ENCODE measurements at regions not wholly inside any gene's neighbourhood (a gene's known extent, or its start where the extent isn't known, plus 50 kb on each side); places are given as distances from the start of the nearest gene placed in this dataset.

DNA sequence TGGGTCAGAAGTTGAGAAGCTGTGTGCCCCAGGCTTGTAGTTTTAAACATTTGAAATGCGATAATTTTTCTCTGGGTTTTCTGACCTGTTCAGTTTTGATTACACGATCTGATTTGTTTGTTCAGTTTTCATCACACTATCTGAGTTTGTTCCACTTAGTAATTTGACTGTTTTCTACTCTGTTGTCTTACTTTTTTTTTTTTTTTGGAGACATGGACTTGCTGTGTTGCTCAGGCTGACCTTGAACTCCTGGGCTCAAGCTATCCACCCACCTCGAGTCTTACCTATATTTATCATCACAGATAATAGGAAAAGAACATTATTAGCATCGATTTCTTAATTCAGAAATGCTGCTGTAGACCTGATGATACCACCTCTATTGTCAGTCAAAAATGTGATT is 379.1 kb downstream of the UTRN start:
- no peaks in the 10 kb centered on the region for H3K9me3 Mint-ChIP-seq (ENCODE audit: unreplicated experiment)
- H3K36me3 ChIP-seq (ENCODE audit: control insufficient read depth, insufficient read depth, low read length) = no peaks in the 10 kb centered on the region
- intact Hi-C loops (cut with micrococcal nuclease; ENCODE audit: unreplicated experiment) = no loop called here
- BruUV-seq (replicated peaks) = no TSS peak
- no peaks in the 10 kb centered on the region for H3K27me3 ChIP-seq (replicated peaks; ENCODE audit: control insufficient read depth, insufficient read depth, low read length)
- H3K4me3 Mint-ChIP-seq (ENCODE audit: unreplicated experiment) = no peak overlapping the region
- ChIA-PET POLR2A (no interaction called here), CTCF (no interaction called here)
- peaks cover 45% of the 10 kb centered on the region for H3K4me1 ChIP-seq
- H3K9me3 ChIP-seq = no peaks in the 10 kb centered on the region
- DNase-seq = no peak
- peaks cover 41% of the 10 kb centered on the region for H3K4me1 Mint-ChIP-seq (ENCODE audit: low read depth, unreplicated experiment)
- H3K27ac Mint-ChIP-seq (ENCODE audit: unreplicated experiment) = no peak overlapping the region
- H3K27me3 Mint-ChIP-seq (ENCODE audit: insufficient read depth, unreplicated experiment) = no peaks in the 10 kb centered on the region
- H3K4me3 ChIP-seq (ENCODE audit: low read depth, low read length) = no peak overlapping the region
- H3K36me3 Mint-ChIP-seq (ENCODE audit: insufficient read depth, unreplicated experiment) = peaks cover 30% of the 10 kb centered on the region
- TF ChIP-seq, protein P1, sequence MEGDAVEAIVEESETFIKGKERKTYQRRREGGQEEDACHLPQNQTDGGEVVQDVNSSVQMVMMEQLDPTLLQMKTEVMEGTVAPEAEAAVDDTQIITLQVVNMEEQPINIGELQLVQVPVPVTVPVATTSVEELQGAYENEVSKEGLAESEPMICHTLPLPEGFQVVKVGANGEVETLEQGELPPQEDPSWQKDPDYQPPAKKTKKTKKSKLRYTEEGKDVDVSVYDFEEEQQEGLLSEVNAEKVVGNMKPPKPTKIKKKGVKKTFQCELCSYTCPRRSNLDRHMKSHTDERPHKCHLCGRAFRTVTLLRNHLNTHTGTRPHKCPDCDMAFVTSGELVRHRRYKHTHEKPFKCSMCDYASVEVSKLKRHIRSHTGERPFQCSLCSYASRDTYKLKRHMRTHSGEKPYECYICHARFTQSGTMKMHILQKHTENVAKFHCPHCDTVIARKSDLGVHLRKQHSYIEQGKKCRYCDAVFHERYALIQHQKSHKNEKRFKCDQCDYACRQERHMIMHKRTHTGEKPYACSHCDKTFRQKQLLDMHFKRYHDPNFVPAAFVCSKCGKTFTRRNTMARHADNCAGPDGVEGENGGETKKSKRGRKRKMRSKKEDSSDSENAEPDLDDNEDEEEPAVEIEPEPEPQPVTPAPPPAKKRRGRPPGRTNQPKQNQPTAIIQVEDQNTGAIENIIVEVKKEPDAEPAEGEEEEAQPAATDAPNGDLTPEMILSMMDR (IDR thresholded peaks at IDR 0.05; ENCODE audit: insufficient read depth in 1 of 2, low read depth in 1 of 2, low read length in 1 of 2, severe bottlenecking in 1 of 2, unreplicated experiment in 1 of 2) = no peak

GRCh38 chr6:144664947-144665346 is 379.8 kb downstream of the UTRN start:
- DNase-seq = no peak
- TF ChIP-seq, protein P1 (IDR thresholded peaks at IDR 0.05; ENCODE audit: insufficient read depth in 1 of 2, low read depth in 1 of 2, low read length in 1 of 2, severe bottlenecking in 1 of 2, unreplicated experiment in 1 of 2) = no peak
- ChIA-PET POLR2A (interaction anchor here (0.6 kb wide), 1 partner anchor 1351 kb away, joined by 5 read pairs; no protein-coding TSS in a partner anchor), CTCF (no interaction called here)
- Mint-ChIP-seq H3K4me3 (ENCODE audit: unreplicated experiment) (no peak overlapping the region), H3K4me1 (ENCODE audit: low read depth, unreplicated experiment) (peaks cover 36% of the 10 kb centered on the region), H3K27me3 (ENCODE audit: insufficient read depth, unreplicated experiment) (no peaks in the 10 kb centered on the region), H3K9me3 (ENCODE audit: unreplicated experiment) (peaks cover 3% of the 10 kb centered on the region), H3K27ac (ENCODE audit: unreplicated experiment) (no peak overlapping the region), H3K36me3 (ENCODE audit: insufficient read depth, unreplicated experiment) (peaks cover 28% of the 10 kb centered on the region)
- H3K9me3 ChIP-seq = no peaks in the 10 kb centered on the region
- no peak overlapping the region for H3K4me3 ChIP-seq (ENCODE audit: low read depth, low read length)
- intact Hi-C loops (cut with micrococcal nuclease; ENCODE audit: unreplicated experiment) = no loop called here
- H3K36me3 ChIP-seq (ENCODE audit: control insufficient read depth, insufficient read depth, low read length) = no peaks in the 10 kb centered on the region
- BruUV-seq (replicated peaks) = no TSS peak
- H3K27me3 ChIP-seq (replicated peaks; ENCODE audit: control insufficient read depth, insufficient read depth, low read length) = no peaks in the 10 kb centered on the region
- peaks cover 39% of the 10 kb centered on the region for H3K4me1 ChIP-seq

DNA sequence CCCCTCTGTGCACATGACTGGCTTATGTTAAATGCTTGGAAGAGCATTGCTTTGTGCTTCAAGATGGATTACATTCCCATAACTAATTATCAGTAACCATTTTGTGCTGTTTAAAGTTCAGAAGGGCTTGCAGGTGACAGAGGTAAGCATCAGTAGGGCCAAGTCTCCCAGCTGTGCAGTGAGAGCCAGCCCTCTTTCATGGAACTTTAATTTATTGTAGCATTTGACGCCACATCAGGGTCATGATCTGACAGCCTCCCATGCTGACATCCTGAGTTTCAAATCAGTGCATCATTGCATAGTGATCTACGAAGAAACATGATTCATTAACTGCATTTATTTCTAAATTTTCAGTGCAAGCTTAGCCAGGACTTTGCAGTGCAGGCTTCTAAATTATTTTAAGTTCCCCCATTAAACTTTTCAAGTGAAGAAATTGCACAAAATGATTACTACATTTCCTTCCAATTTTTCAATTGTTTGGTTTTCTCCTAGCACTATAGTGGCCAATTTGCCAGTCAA is 380.9 kb downstream of the UTRN start:
- TF ChIP-seq, protein P1 (IDR thresholded peaks at IDR 0.05; ENCODE audit: insufficient read depth in 1 of 2, low read depth in 1 of 2, low read length in 1 of 2, severe bottlenecking in 1 of 2, unreplicated experiment in 1 of 2) = no peak
- Histone ChIP-seq H3K4me3 (ENCODE audit: low read depth, low read length) (no peak overlapping the region), H3K27me3 (replicated peaks; ENCODE audit: control insufficient read depth, insufficient read depth, low read length) (no peaks in the 10 kb centered on the region), H3K4me1 (peaks cover 28% of the 10 kb centered on the region), H3K36me3 (ENCODE audit: control insufficient read depth, insufficient read depth, low read length) (no peaks in the 10 kb centered on the region), H3K9me3 (no peaks in the 10 kb centered on the region)
- Mint-ChIP-seq H3K4me1 (ENCODE audit: low read depth, unreplicated experiment) (peaks cover 30% of the 10 kb centered on the region), H3K27me3 (ENCODE audit: insufficient read depth, unreplicated experiment) (no peaks in the 10 kb centered on the region), H3K27ac (ENCODE audit: unreplicated experiment) (no peak overlapping the region), H3K9me3 (ENCODE audit: unreplicated experiment) (peaks cover 13% of the 10 kb centered on the region), H3K4me3 (ENCODE audit: unreplicated experiment) (no peak overlapping the region), H3K36me3 (ENCODE audit: insufficient read depth, unreplicated experiment) (peaks cover 35% of the 10 kb centered on the region)
- DNase-seq = no peak
- ChIA-PET POLR2A (no interaction called here), CTCF (no interaction called here)
- BruUV-seq (replicated peaks) = no TSS peak
- intact Hi-C loops (cut with micrococcal nuclease; ENCODE audit: unreplicated experiment) = no loop called here
